Muscle of arm (tissue), 1 donor: ENCODE measurements at regions not wholly inside any gene's neighbourhood (a gene's known extent, or its start where the extent isn't known, plus 50 kb on each side); places are given as distances from the start of the nearest gene placed in this dataset.
A peak's percentile ranks its signal among the peaks of the same experiment; 100 is the strongest.
"Not testable (repeated sequence)": the region's sequence is repeated elsewhere in the genome, so short reads cannot be mapped to it uniquely, and the experiment has no call there.

ENCODE experiments used
- DNase-seq: peaks from one replicate; pipeline ENCODE4 v3.0.0-alpha.2; 2013

- no peak for DNase-seq
Measured at GRCh38 chr7:136117539-136117938, 140.4 kb upstream of the MTPN start.

GRCh38 chr7:136116186-136116585, 139.0 kb upstream of the MTPN start:
- DNase-seq, result no peak

GRCh38 chr7:136114966-136115762, 138.0 kb upstream of the MTPN start:
- DNase-seq, result no peak

DNA sequence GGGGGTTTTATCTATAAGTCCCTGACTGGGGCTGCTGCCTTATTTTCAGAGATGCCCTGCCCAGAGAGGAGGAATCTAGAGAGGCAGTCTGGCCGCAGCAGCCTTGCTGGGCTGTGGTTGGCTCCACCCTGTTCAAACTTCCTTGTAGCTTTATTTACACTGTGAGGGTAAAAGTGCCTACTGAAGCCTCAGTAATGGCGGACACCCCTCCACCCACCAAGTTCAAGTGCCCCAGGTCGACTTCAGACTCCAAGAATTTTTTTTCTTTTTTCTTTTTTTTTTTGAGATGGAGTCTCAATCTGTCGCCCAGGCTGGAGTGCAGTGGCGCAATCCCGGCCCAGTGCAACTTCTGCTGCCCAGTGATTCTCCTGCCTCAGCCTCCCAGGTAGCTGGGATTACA, 137.3 kb upstream of the MTPN start:
- DNase-seq, result not testable (repeated sequence)

DNA sequence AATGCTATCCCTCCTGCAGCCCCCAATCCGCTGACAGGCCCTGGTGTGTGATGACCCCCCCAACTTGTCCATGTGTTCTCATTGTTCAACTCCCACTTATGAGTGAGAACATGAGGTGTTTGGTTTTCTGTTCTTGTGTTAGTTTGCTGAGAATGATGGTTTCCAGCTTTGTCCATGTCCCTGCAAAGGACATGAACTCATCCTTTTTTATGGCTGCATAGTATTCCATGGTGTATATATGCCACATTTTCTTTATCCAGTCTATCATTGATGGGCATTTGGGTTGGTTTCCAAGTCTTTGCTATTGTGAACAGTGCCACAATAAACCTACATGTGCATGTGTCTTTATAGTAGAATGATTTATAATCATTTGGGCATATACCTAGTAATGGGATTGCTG, 131.9 kb upstream of the MTPN start:
- DNase-seq, result not testable (repeated sequence)

DNA sequence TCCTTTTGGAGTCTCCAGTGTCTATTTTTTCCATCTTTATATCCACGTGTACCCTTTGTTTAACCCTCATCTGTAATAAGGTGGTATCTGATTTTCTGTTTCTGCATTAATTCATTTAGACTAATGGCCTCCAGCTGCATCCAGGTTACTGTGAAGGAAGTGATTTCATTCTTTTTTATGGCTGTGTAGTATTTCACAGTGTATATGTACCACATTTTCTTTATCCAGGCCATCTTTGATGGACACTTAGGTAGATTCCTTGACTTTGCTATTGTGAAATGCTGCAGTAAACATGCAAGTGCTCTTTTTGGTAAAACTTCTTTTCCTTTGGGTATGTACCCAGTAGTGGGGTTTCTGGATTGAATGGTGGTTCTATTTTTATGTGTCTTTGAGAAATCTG, 128.0 kb upstream of the MTPN start:
- DNase-seq, result no peak

DNA sequence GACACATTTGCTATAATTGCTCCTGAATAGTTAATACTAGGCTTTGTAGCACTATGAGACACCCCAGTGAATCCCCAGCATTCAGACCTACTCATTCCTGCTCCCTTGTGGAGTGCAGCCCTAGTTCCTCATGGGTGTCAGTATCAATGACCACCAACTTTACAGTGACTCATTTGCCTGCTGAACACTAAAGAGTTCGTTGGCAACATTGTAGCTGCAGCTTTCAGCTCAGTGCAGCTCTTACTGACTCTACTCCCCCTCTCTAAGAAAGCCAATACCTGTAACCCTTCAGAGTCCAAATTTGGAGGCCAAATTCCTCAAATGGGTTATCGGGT, 127.1 kb upstream of the MTPN start:
- no peak for DNase-seq

GRCh38 chr7:136103545-136104268, 126.5 kb upstream of the MTPN start:
- DNase-seq, result no peak

GRCh38 chr7:136102881-136103280, 125.7 kb upstream of the MTPN start:
- DNase-seq, result no peak

DNA sequence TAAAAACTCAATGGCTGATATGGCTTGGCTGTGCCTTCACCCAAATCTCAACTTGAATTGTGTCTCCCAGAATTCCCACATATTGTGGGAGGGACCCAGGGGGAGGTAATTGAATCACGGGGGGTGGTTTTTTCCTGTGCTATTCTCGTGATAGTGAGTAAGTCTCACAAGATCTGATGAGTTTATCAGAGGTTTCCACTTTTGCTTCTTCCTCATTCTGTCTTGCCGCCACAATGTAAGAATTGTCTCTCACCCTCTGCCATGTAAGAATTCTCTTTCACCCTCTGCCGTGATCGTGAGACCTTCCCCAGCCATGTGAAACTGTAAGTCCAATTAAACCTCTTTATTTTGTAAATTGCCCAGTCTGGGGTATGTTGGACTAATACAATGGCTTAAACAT, 115.6 kb upstream of the MTPN start:
- not testable (repeated sequence) for DNase-seq

DNA sequence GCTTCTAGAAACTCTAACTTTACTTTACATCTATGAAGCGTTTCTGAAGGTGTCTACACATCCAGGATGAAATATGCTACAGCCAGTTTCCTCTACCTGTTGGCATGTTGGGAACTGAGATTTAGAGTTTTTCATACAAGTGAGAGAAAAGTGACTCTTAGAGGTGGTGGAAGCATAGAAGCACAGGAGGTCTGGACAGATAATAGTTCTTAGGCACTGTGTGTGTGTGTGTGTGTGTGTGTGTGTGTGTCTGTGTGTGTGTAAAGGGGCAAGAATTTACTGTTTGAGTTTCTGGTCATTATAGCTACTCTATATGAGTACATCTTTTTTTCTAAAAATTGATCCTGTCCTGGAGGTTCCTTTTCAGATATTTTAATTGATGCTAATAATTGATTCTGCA, 110.7 kb upstream of the MTPN start:
- DNase-seq, result no peak

DNA sequence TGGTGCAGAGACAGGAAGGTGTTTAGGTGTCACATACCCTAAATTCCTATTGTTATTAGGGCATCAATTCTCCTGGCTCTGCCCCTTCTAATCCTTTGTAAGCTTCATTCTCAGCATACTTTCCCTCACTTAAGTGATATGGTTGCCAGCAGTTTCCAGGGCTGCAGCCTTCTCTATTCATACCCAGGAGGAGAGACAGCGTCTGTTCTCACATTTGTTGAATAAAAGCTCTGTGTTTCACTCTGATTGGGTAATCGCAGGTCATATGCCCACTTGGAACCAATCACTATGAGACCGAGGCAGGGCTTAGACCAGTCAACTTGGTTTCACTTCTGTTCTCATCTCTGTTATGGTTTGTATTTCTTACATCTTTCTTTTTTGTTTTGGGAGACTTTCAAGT, 109.6 kb upstream of the MTPN start:
- peak; percentile 81 for DNase-seq

GRCh38 chr7:136079934-136080333, 102.8 kb upstream of the MTPN start:
- DNase-seq, result no peak

- no peak for DNase-seq
Measured at GRCh38 chr7:136079478-136079892, 102.3 kb upstream of the MTPN start.

DNA sequence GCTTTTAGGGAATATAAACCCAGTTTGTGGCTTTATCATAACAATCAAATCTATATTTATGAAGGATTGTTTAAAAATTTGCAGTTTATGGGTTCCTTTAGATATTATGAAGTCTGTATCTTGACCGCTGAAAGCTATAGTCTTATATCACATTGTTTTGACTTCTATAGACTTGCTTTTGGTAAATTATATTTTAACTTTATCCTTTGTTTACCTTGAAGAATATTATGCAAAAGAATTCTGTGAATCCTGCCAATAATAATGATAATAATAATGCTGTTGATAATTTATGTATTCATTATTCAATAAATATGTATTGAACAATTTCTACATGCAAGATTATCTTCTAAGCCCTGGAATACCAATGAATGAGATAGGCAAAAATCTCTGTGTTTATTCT, 101.9 kb upstream of the MTPN start:
- no peak for DNase-seq

- DNase-seq, result no peak
Measured at GRCh38 chr7:136078630-136079029, 101.5 kb upstream of the MTPN start.

DNA sequence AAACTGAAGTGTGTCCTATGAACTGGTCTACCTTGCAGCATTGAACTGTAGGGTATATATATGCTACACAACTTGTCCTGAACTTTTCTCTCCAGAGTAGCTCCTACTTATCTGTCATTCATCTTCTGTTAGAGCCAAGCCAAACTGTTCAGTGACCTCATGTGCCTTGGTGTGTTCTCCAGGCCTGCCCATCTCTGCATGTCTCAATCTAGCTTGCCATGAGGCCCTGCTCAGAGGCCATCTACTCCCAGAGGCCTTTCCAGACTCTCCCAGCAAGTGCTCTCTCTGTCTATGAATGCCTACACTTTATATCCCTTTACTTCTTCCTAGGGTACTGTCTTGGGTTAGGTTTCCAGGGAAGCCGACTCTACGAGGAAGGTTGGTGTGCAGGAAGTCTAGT, 99.8 kb upstream of the MTPN start:
- no peak for DNase-seq

DNA sequence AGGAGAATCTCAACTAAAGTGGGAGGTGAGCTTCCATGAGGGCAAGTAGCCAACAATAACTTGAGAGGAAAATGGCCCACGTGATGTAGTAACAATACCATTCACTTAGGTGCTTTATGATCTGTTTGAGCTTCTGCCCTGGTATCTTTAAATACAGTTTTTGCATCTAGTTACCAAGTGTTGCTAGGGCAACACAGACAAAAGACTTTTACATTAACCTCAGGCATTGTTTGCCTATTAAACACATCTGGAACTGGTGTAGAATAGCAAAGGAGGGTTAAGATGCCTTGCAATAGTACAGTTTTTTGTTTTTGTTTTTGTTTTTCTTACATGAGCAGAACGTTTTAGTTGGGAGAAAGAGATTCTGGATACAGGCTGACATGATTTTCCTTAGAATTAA, 97.7 kb upstream of the MTPN start:
- no peak for DNase-seq

DNA sequence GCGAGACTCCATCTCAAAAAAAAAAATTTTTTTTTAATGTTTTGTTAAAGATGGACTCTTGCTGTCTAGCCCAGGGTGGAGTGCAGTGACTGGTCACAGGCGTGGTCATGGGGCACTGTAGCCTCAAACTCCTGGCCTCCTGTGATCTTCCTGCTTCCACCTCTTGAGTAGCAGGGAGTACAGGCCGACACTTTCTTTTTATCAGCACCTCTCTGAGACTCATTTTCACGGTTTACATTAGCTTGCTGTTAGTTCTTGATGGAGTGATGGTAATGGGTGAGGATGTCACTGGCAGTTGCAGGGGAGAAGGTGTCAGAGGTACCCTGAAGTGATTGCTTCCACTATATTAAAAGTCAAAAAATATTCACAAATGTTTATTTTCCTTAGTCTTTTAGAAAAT, 95.3 kb upstream of the MTPN start:
- DNase-seq, result no peak

- no peak for DNase-seq
Measured at GRCh38 chr7:136070736-136071505, 93.8 kb upstream of the MTPN start.

DNA sequence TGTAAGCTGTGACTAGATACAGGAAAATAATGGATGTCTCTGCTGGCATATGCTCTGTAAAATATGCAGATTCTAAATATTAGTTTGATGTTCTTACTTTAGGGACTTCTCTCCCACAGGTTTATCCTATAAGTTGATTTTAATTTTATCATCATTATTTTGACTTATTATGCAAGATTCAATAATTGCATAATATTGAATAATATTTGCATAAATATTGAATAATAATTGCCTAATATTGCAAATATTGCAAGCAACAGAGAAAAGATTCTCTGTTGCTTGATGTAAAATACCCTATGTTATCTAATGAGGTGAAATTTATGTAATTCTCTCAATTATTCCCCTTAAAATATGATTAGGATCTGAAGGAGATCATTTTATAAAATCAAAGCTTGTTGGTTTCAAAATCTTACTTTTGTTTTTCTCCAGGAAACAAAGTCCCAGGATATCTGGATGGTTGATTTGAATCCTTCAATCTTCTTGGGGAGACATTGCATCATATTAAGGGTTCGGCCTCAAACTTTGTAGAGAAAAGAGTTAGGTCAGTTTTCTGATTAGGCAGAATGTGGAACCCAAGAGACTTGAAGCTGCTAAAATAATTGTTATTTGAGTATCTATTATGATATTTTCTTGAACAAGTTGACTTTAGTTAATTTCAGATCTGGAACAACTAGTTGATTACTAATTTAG, 92.8 kb upstream of the MTPN start:
- no peak for DNase-seq

DNA sequence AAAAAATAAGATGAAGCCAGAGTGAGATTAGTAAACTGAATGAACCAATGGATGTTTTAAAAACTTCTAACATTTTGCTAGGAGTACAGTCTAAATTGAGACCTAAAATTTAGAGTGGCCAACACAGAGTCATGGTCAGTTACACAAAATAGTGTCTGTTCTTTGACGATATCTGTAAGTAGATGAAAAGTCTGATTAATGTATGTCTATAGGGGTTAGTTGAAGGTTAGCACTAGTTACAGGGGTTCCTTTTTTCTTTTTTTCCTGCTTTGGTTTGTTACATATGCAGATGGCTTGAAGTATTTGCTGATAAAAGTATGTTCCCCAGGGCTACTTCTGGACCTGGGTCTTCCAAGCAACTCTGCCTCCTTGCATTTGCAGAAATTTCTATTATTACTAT, 90.1 kb upstream of the MTPN start:
- DNase-seq, result no peak
